Right lobe of liver (tissue), 4 donors: ENCODE measurements at regions not wholly inside any gene's neighbourhood (a gene's known extent, or its start where the extent isn't known, plus 50 kb on each side); places are given as distances from the start of the nearest gene placed in this dataset.

Source experiments
- CTCF ChIP-seq, 4 donors: fragments of 200-600 bp in 3 of 4; fragments of 450-650 bp in 1 of 4; IDR thresholded peaks; one replicate each; pipeline versions ENCODE4 v1.5.1 to v1.8.0; 2016 to 2022; ENCODE audit warnings: antibody characterized with exemption in 4 of 4, mild to moderate bottlenecking in 2 of 4
- POLR2A ChIP-seq: fragments of 450-650 bp; IDR thresholded peaks from one replicate; pipeline ENCODE4 v1.6.1; 2017; ENCODE audit warnings: antibody characterized with exemption, mild to moderate bottlenecking
- donor health status: DM: no; HTN: no; CAD: no.
- donor health status: DM: no; HTN: no; CAD: no.
- donor health status: DM: no; HTN: yes; CAD: no.

- TF ChIP-seq POLR2A (no peak), CTCF (IDR thresholded peaks at IDR 0.05) (no peak)
Observed at GRCh38 chr2:144630459-144631215, 110.7 kb upstream of the ZEB2 start.
